GM18526 (cell line): ENCODE measurements at regions not wholly inside any gene's neighbourhood (a gene's known extent, or its start where the extent isn't known, plus 50 kb on each side); places are given as distances from the start of the nearest gene placed in this dataset.

Experiments
- POLR2A ChIP-seq: IDR thresholded peaks from 3 replicates; pipeline ENCODE4 v1.6.1; 2011; ENCODE audit not compliant: insufficient read length; ENCODE audit errors: extremely low read depth

DNA sequence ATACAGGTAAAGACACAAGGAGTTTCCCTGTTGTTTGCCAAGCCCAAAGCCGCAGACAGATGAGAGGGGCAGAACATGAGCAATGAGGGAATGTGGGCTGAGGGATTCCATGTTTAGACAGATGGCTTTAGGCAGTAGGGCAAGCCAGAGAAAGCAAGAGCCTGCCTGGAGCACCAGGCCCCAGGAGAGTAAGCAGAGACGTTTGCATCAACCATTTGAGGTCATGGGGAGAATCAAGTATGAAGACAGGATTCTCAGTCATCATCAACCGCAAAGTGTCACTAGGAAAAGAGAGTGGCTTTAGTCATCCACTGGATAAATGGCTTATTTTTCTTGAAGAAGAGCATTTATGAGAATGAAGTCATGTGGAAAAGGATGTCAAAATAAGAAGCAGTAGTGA is 184.7 kb downstream of the COG6 start:
- TF ChIP-seq POLR2A = no peak

DNA sequence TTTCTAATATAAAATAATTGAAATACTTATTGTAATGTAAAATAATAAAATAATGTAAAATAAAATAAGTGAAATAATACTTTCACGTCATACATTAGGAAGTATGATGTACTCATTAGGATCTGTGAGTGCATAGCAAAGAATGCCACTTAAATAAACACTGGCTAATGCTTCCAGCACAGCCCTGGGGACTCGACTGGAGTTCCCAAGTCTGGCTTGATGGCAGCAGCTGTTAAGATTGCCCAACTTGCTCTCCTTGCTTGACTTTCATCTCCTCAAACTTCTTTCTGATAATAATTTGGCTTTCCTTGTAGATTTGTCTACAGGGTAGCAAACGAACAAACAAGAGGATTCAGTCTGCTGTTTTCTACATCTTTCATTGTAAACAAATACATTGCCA is 191.9 kb downstream of the COG6 start:
- TF ChIP-seq POLR2A = no peak

DNA sequence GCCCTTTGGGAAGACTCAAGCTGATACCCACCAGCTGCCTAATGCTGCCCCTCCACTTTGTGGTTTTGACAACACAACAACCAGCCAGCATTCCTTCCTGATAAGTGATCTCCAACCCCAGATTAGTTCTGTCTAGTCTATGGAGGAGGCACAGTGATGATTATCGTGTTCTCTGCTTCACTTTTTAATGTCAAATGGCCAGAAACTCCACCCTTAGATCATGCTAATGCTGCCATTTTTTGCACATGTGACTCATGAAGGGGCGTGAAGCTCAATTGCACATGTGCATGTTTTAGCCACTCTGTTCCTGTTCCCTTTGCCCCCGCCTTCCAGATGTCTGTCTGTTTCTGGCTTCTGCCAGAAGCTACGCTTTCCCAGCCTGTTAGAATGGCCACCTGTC is 199.8 kb downstream of the COG6 start:
- no peak for TF ChIP-seq POLR2A

GRCh38 chr13:39856714-39857113 is 201.3 kb downstream of the COG6 start:
- no peak for TF ChIP-seq POLR2A

DNA sequence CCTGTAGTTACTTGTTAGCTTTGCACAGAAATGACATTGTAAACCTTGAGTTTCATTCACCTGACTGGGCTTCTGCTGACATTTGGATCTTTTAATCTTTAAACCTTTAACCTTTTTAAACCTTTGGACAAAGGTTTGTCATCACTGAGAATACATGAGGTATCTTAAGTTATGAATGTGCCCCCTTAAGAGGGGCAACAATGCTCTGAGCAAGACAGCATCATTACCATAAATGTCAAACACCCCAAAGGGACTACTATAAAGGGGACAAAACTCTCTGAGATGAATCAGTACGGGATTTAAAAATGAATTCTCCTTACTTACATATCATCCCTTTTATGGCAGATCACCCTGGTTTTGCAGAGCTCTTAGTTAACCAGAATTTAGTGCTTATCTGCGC is 203.3 kb downstream of the COG6 start:
- TF ChIP-seq POLR2A = no peak

DNA sequence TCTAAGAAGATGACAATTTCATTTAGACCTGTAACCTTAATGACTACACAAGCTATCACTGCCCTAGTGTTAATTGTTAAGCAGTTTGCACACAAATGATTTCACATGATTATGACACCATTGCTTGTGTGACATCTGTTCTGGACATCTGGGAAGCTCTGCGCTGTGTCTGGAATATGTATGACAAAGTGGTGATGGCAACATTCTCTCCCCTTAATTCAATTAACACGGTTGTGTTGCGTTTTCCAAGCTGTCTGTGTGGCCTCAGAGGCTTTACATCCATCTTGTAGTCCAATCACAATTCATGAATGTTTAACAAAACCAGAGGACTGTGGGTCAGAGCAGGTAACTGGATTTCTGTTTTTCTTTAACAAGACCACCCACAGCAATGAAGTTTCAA is 204.4 kb downstream of the COG6 start:
- TF ChIP-seq POLR2A = no peak

DNA sequence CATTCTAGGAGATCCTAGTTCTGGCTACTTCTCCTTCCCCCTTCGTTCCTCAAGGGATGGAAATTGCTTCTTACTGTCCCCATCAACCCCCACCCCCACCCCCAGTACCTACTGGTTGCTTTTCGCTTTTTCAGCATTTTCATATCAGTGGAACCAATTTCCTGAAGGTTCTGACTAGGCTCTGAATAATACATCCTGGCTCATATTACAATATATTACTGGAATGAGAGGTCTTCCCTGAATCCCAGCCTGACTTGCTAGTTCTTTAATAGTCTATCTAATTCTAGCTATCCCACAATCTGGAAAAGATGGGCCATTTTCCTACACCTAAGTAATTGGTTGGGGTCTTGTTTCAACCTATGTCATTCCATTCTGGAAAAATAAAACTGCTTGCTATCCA is 207.4 kb downstream of the COG6 start:
- TF ChIP-seq POLR2A = no peak

- no peak for TF ChIP-seq POLR2A
Measured at GRCh38 chr13:39864221-39864620, 208.8 kb downstream of the COG6 start.

GRCh38 chr13:39866722-39867121 is 211.3 kb downstream of the COG6 start:
- TF ChIP-seq POLR2A = no peak

GRCh38 chr13:39867807-39868206 is 212.3 kb downstream of the COG6 start:
- no peak for TF ChIP-seq POLR2A

- no peak for TF ChIP-seq POLR2A
Measured at GRCh38 chr13:39870197-39870747, 214.8 kb downstream of the COG6 start.

DNA sequence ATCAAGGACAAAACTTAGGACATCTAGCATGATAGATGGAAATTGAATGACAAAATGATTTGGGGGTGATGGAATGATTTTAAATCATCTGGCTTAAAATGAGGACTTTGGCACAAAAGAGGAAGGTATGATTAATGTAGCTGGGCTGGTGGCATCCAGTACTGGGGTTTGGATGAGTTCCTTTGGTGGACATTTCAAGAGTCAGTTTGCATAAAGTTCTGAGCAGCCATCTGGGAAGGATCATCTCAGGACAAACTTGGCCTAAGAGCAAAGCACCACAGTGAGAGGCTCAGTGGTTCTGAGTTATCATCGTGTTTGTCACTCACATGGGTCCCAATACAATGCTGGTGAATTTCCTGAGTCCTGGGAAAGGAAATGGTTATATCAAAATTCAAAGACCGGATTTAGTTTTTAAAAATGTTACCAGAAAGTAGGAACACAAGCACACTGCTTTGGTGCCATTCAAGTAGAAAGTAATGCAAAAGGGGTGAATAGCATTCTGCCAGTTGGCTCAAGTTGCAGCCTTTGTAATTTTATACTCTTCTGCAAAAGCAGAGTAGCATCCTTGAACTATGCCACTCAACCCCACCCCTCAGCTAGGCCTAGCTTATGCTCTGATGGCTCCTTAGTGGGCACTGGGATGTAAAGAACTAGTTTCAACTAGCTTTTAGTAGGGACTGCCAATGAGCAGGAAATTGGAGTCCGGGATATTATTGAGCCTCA is 219.0 kb downstream of the COG6 start:
- no peak for TF ChIP-seq POLR2A

GRCh38 chr13:39875111-39875987 is 219.9 kb downstream of the COG6 start:
- TF ChIP-seq POLR2A = no peak

GRCh38 chr13:39876258-39876657 is 220.8 kb downstream of the COG6 start:
- TF ChIP-seq POLR2A = no peak

- no peak for TF ChIP-seq POLR2A
Measured at GRCh38 chr13:39877134-39877533, 221.7 kb downstream of the COG6 start.
